ENCODE measurements at regions not wholly inside any gene's neighbourhood (a gene's known extent, or its start where the extent isn't known, plus 50 kb on each side); places are given as distances from the start of the nearest gene placed in this dataset.

GRCh38 chr10:98332623-98333269 is 64.8 kb upstream of the LOXL4 start:
- intact Hi-C loops (cut with micrococcal nuclease), result no loop called here
- Mint-ChIP-seq H3K4me1 (ENCODE audit: low read depth) (no peaks in the 10 kb centered on the region), H3K36me3 (no peaks in the 10 kb centered on the region), H3K27me3 (no peaks in the 10 kb centered on the region), H3K9me3 (no peaks in the 10 kb centered on the region), H3K27ac (no peak overlapping the region), H3K4me3 (no peak overlapping the region)
- ChIA-PET CTCF (interaction anchor here (0.6 kb wide), 1 partner anchor 1911 kb away, joined by 4 read pairs; no protein-coding TSS in a partner anchor), POLR2A (no interaction called here)
- DNase-seq, result no peak

GRCh38 chr10:98331885-98332284 is 63.9 kb upstream of the LOXL4 start:
- CTCF ChIA-PET, result no interaction called here
- no peaks in the 10 kb centered on the region for H3K36me3 Mint-ChIP-seq
- H3K27ac Mint-ChIP-seq, result no peak overlapping the region
- peaks cover under 1% of the 10 kb centered on the region for H3K27me3 Mint-ChIP-seq
- no peaks in the 10 kb centered on the region for H3K4me1 Mint-ChIP-seq (ENCODE audit: low read depth)
- H3K4me3 Mint-ChIP-seq, result no peak overlapping the region
- POLR2A ChIA-PET, result no interaction called here
- peak; percentile 35 for DNase-seq
- intact Hi-C loops (cut with micrococcal nuclease), result no loop called here
- no peaks in the 10 kb centered on the region for H3K9me3 Mint-ChIP-seq

- Mint-ChIP-seq H3K4me1 (ENCODE audit: low read depth) (no peaks in the 10 kb centered on the region), H3K27me3 (peaks cover 7% of the 10 kb centered on the region), H3K9me3 (no peaks in the 10 kb centered on the region), H3K36me3 (no peaks in the 10 kb centered on the region), H3K27ac (no peak overlapping the region), H3K4me3 (no peak overlapping the region)
- intact Hi-C loops (cut with micrococcal nuclease), result no loop called here
- CTCF ChIA-PET, result no interaction called here
- DNase-seq, result no peak
- POLR2A ChIA-PET, result no interaction called here
Measured at GRCh38 chr10:98330987-98331386, 63.0 kb upstream of the LOXL4 start.

- no peaks in the 10 kb centered on the region for H3K36me3 Mint-ChIP-seq
- H3K27ac Mint-ChIP-seq, result no peak overlapping the region
- peaks cover 9% of the 10 kb centered on the region for H3K27me3 Mint-ChIP-seq
- ChIA-PET CTCF (no interaction called here), POLR2A (no interaction called here)
- H3K4me1 Mint-ChIP-seq (ENCODE audit: low read depth), result no peaks in the 10 kb centered on the region
- intact Hi-C loops (cut with micrococcal nuclease), result no loop called here
- H3K9me3 Mint-ChIP-seq, result no peaks in the 10 kb centered on the region
- no peak overlapping the region for H3K4me3 Mint-ChIP-seq
- DNase-seq, result no peak
Measured at GRCh38 chr10:98328640-98329039, 60.6 kb upstream of the LOXL4 start.

- no peak for DNase-seq
- POLR2A ChIA-PET, result no interaction called here
- intact Hi-C loops (cut with micrococcal nuclease), result no loop called here
- Mint-ChIP-seq H3K4me3 (no peak overlapping the region), H3K27me3 (peaks cover 9% of the 10 kb centered on the region), H3K36me3 (no peaks in the 10 kb centered on the region), H3K9me3 (no peaks in the 10 kb centered on the region), H3K27ac (no peak overlapping the region), H3K4me1 (ENCODE audit: low read depth) (no peaks in the 10 kb centered on the region)
- CTCF ChIA-PET, result no interaction called here
Measured at GRCh38 chr10:98328163-98328562, 60.2 kb upstream of the LOXL4 start.

GRCh38 chr10:98326621-98327027 is 58.6 kb upstream of the LOXL4 start:
- Mint-ChIP-seq H3K27ac (no peak overlapping the region), H3K4me1 (ENCODE audit: low read depth) (no peaks in the 10 kb centered on the region), H3K27me3 (peaks cover 9% of the 10 kb centered on the region), H3K36me3 (no peaks in the 10 kb centered on the region), H3K9me3 (no peaks in the 10 kb centered on the region), H3K4me3 (no peak overlapping the region)
- DNase-seq, result no peak
- intact Hi-C loops (cut with micrococcal nuclease), result no loop called here
- POLR2A ChIA-PET, result no interaction called here
- CTCF ChIA-PET, result interaction anchor here (1.2 kb wide), 1 partner anchor 8 kb away, joined by 3 read pairs; no protein-coding TSS in a partner anchor

- ChIA-PET CTCF (interaction anchor here (0.6 to 1.1 kb wide), 2 partner anchors 14 to 257 kb away, joined by 3 read pairs; no protein-coding TSS in a partner anchor), POLR2A (no interaction called here)
- Mint-ChIP-seq H3K27me3 (peaks cover 9% of the 10 kb centered on the region), H3K4me3 (no peak overlapping the region), H3K36me3 (no peaks in the 10 kb centered on the region), H3K27ac (no peak overlapping the region), H3K9me3 (no peaks in the 10 kb centered on the region), H3K4me1 (ENCODE audit: low read depth) (no peaks in the 10 kb centered on the region)
- DNase-seq, result peak; percentile 20
- intact Hi-C loops (cut with micrococcal nuclease), result no loop called here
Measured at GRCh38 chr10:98323221-98324164, 55.5 kb upstream of the LOXL4 start.

GRCh38 chr10:98321186-98321780 is 53.3 kb upstream of the LOXL4 start:
- no peaks in the 10 kb centered on the region for H3K36me3 Mint-ChIP-seq
- H3K4me1 Mint-ChIP-seq (ENCODE audit: low read depth), result no peaks in the 10 kb centered on the region
- intact Hi-C loops (cut with micrococcal nuclease), result no loop called here
- CTCF ChIA-PET, result no interaction called here
- POLR2A ChIA-PET, result no interaction called here
- no peak for DNase-seq
- no peak overlapping the region for H3K27ac Mint-ChIP-seq
- no peaks in the 10 kb centered on the region for H3K9me3 Mint-ChIP-seq
- H3K27me3 Mint-ChIP-seq, result peaks cover 3% of the 10 kb centered on the region
- no peak overlapping the region for H3K4me3 Mint-ChIP-seq

- CTCF ChIA-PET, result no interaction called here
- Mint-ChIP-seq H3K4me1 (ENCODE audit: low read depth) (no peaks in the 10 kb centered on the region), H3K27me3 (peaks cover 3% of the 10 kb centered on the region), H3K36me3 (no peaks in the 10 kb centered on the region), H3K9me3 (no peaks in the 10 kb centered on the region), H3K27ac (no peak overlapping the region), H3K4me3 (no peak overlapping the region)
- DNase-seq, result no peak
- POLR2A ChIA-PET, result no interaction called here
- intact Hi-C loops (cut with micrococcal nuclease), result no loop called here
Measured at GRCh38 chr10:98320486-98321185, 52.6 kb upstream of the LOXL4 start.

- Mint-ChIP-seq H3K4me1 (ENCODE audit: low read depth) (no peaks in the 10 kb centered on the region), H3K4me3 (no peak overlapping the region), H3K9me3 (no peaks in the 10 kb centered on the region), H3K27ac (no peak overlapping the region), H3K27me3 (peaks cover 4% of the 10 kb centered on the region), H3K36me3 (no peaks in the 10 kb centered on the region)
- intact Hi-C loops (cut with micrococcal nuclease), result no loop called here
- POLR2A ChIA-PET, result no interaction called here
- no peak for DNase-seq
- CTCF ChIA-PET, result interaction anchor here (0.7 kb wide), 1 partner anchor 278 kb away, joined by 3 read pairs; no protein-coding TSS in a partner anchor
Measured at GRCh38 chr10:98318861-98319260, 50.9 kb upstream of the LOXL4 start.

All from activated CD4-positive, alpha-beta memory T cell treated with anti-CD3 and anti-CD28 coated beads for 36 hours (primary cell).